ENCODE measurements at regions not wholly inside any gene's neighbourhood (a gene's known extent, or its start where the extent isn't known, plus 50 kb on each side); places are given as distances from the start of the nearest gene placed in this dataset.

GRCh38 chr2:19805266-19805665 is 96.5 kb downstream of the TTC32 start:
- ChIA-PET CTCF (interaction anchor here (0.6 to 1.5 kb wide), 3 partner anchors 12 to 33 kb away, joined by 3 to 9 read pairs (median 4); no protein-coding TSS in a partner anchor), POLR2A (interaction anchor here (1.0 kb wide), 1 partner anchor 11 kb away, joined by 3 read pairs; no protein-coding TSS in a partner anchor)
- no TSS peak for BruUV-seq (replicated peaks)
- Mint-ChIP-seq H3K4me1 (ENCODE audit: insufficient read depth, unreplicated experiment) (peaks cover 20% of the 10 kb centered on the region), H3K9me3 (ENCODE audit: unreplicated experiment) (peaks cover 7% of the 10 kb centered on the region), H3K27ac (ENCODE audit: low read depth, unreplicated experiment) (no peak overlapping the region), H3K27me3 (ENCODE audit: insufficient read depth, unreplicated experiment) (no peaks in the 10 kb centered on the region), H3K4me3 (ENCODE audit: unreplicated experiment) (no peak overlapping the region), H3K36me3 (ENCODE audit: insufficient read depth, unreplicated experiment) (peaks cover 5% of the 10 kb centered on the region)
- intact Hi-C loops (cut with micrococcal nuclease): no loop called here
- no peak for DNase-seq (ENCODE audit: unreplicated experiment)
- TF ChIP-seq, protein P1, sequence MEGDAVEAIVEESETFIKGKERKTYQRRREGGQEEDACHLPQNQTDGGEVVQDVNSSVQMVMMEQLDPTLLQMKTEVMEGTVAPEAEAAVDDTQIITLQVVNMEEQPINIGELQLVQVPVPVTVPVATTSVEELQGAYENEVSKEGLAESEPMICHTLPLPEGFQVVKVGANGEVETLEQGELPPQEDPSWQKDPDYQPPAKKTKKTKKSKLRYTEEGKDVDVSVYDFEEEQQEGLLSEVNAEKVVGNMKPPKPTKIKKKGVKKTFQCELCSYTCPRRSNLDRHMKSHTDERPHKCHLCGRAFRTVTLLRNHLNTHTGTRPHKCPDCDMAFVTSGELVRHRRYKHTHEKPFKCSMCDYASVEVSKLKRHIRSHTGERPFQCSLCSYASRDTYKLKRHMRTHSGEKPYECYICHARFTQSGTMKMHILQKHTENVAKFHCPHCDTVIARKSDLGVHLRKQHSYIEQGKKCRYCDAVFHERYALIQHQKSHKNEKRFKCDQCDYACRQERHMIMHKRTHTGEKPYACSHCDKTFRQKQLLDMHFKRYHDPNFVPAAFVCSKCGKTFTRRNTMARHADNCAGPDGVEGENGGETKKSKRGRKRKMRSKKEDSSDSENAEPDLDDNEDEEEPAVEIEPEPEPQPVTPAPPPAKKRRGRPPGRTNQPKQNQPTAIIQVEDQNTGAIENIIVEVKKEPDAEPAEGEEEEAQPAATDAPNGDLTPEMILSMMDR (IDR thresholded peaks at IDR 0.05; ENCODE audit: unreplicated experiment): no peak

- Mint-ChIP-seq H3K36me3 (ENCODE audit: insufficient read depth, unreplicated experiment) (peaks cover 5% of the 10 kb centered on the region), H3K27ac (ENCODE audit: low read depth, unreplicated experiment) (no peak overlapping the region), H3K4me1 (ENCODE audit: insufficient read depth, unreplicated experiment) (peaks cover 23% of the 10 kb centered on the region), H3K4me3 (ENCODE audit: unreplicated experiment) (no peak overlapping the region), H3K27me3 (ENCODE audit: insufficient read depth, unreplicated experiment) (no peaks in the 10 kb centered on the region), H3K9me3 (ENCODE audit: unreplicated experiment) (peaks cover 7% of the 10 kb centered on the region)
- no TSS peak for BruUV-seq (replicated peaks)
- intact Hi-C loops (cut with micrococcal nuclease): no loop called here
- TF ChIP-seq, protein P1 (IDR thresholded peaks at IDR 0.05; ENCODE audit: unreplicated experiment): no peak
- ChIA-PET CTCF (interaction anchor here (0.6 to 1.5 kb wide), 2 partner anchors 13 to 32 kb away, joined by 3 to 9 read pairs; no protein-coding TSS in a partner anchor), POLR2A (interaction anchor here (1.0 kb wide), 1 partner anchor 10 kb away, joined by 3 read pairs; no protein-coding TSS in a partner anchor)
- DNase-seq (ENCODE audit: unreplicated experiment): no peak
These were observed 97.0 kb downstream of the TTC32 start for GRCh38 chr2:19804639-19805260.

DNA sequence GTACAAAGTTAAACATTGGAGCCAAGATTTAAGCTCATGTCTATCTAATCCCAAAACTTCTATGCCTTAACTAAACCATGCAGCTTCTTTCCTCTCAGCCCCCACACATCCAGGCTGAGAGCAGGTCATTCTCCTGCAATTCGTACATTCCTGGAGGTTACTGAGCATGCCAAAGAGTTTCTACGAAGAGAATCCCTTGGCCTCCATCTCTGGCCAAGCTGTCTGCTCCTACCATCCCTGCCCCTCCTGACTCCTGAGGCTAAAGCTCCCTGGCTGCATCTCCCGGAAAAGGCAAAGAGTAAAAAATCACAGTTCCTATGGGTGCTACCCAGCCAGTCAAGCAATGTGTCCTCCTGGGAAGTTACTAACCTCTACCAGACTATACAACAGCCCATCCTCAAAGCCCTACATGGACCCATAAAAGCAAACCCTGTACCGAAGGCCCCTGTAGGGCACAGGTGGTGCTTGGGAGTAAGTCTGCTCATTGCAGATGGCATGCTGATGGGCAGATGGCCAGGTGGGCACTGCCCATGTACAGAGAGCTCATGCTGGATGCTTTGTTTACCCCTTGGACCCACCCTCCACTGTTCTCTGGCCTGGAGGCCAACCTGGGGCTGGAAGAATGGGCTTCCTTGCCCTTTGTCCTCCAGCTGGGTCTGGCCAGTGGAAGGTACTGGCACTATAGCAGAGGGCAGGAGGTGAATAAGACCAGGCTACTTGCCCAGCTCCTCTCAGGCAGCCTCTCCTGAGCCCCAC is 99.5 kb downstream of the TTC32 start:
- DNase-seq (ENCODE audit: unreplicated experiment): peak; percentile 31
- intact Hi-C loops (cut with micrococcal nuclease): no loop called here
- TF ChIP-seq, protein P1 (IDR thresholded peaks at IDR 0.05; ENCODE audit: unreplicated experiment): no peak
- ChIA-PET CTCF (interaction anchor here (0.6 to 1.4 kb wide), 8 partner anchors 10 to 1282 kb away, joined by 3 to 4 read pairs (median 3); no protein-coding TSS in a partner anchor), POLR2A (interaction anchor here (0.5 to 1.5 kb wide), 7 partner anchors 13 to 226 kb away, joined by 3 to 6 read pairs (median 3); no protein-coding TSS in a partner anchor)
- Mint-ChIP-seq H3K36me3 (ENCODE audit: insufficient read depth, unreplicated experiment) (peaks cover 5% of the 10 kb centered on the region), H3K27me3 (ENCODE audit: insufficient read depth, unreplicated experiment) (no peaks in the 10 kb centered on the region), H3K4me1 (ENCODE audit: insufficient read depth, unreplicated experiment) (peaks cover 39% of the 10 kb centered on the region), H3K27ac (ENCODE audit: low read depth, unreplicated experiment) (no peak overlapping the region), H3K9me3 (ENCODE audit: unreplicated experiment) (peaks cover 7% of the 10 kb centered on the region), H3K4me3 (ENCODE audit: unreplicated experiment) (no peak overlapping the region)
- BruUV-seq (replicated peaks): no TSS peak
